SKM-1 treated with dmso at 0.1 percent for 144 hours (cell line): ENCODE measurements at regions not wholly inside any gene's neighbourhood (a gene's known extent, or its start where the extent isn't known, plus 50 kb on each side); places are given as distances from the start of the nearest gene placed in this dataset.
"Not testable (repeated sequence)": the region's sequence is repeated elsewhere in the genome, so short reads cannot be mapped to it uniquely, and the experiment has no call there.

Experiments
- DNase-seq: peaks from one replicate; lab custom pipeline; 2025; ENCODE audit not compliant: unreplicated experiment; lab: John Stamatoyannopoulos, UW

- DNase-seq = no peak
Measured at GRCh38 chr4:144799486-144799885, 153.5 kb downstream of the HHIP start.

- DNase-seq = no peak
Measured at GRCh38 chr4:144801731-144802130, 155.8 kb downstream of the HHIP start.

- DNase-seq = no peak
Measured at GRCh38 chr4:144808034-144808433, 162.1 kb downstream of the HHIP start.

DNA sequence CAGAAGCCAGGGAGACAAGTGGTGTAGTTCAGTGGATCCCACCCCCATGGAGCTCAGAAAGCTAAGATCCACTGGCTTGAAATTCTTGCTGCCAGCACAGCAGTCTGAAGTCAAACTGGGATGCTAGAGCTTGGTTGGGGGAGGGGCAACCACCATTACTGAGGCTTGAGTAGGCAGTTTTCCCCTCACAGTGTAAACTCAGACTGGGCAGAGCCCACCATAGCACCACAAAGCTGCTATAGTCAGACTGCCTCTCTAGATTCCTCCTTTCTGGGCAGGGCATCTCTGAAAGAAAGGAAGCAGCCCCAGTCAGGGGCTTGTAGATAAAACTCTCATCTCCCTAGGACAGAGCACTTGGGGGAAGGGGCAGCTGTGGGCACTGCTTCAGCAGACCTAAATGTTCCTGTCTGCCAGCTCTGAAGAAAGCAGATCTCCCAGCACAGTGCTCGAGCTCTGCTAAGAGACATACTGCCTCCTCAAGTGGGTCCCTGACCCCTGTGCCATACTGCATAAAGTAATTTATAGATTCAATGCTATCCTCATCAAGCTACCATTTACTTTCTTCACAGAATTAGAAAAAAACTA lies 163.2 kb downstream of the HHIP start:
- DNase-seq = no peak

GRCh38 chr4:144816668-144817067 lies 170.7 kb downstream of the HHIP start:
- DNase-seq = no peak

- no peak for DNase-seq
Measured at GRCh38 chr4:144817081-144817480, 171.1 kb downstream of the HHIP start.

GRCh38 chr4:144818136-144818535 lies 172.2 kb downstream of the HHIP start:
- DNase-seq = no peak

- DNase-seq = no peak
Measured at GRCh38 chr4:144819591-144819990, 173.6 kb downstream of the HHIP start.

DNA sequence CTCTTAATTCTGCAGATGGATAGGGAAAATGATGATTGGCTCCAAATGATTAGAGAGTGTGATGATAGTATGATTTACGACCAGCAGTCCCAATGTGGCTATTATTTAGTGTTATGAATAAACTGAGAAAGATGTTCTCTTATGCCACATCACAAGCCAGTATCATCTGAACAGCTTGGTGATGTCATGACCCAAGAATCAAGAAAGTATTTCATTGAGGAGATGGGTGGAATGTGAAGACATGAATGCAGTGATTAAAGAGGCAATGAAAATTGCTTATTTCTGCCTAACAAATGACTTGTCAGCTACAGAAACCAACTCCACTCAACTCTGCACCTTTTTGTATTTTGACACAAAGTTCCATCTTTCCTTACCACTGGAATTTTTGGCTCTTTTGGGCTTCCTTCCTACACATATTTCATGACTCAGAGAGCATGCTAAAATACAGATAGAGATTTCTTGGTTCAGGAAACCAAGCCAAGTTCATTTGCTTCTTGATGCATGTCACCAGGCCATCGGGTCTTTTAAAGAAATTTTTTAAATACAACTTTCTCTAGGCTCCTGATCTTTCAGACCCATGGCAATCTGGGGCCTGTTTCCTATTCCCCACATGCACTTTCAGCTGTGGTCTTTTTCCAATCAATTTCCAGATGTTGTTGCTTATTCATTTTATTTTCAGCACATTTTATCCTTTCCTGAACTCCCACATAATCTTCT lies 174.2 kb downstream of the HHIP start:
- DNase-seq = no peak

DNA sequence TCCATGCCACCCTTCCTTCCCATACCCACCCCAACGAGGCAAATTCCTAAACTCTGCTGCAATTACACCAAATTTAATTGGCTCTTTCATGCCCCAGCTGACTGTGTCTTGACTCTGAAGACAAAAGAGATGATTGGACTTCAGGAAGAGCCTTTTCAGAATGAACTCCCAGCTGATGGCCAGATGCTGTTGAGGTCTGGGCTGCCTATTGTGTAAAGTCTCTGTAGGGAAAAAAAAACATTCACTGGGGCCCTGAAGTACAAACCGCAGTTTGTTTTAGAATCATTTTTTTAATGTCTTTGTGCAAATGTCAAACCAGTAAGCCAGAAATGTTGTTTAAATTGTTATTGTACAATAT lies 174.8 kb downstream of the HHIP start:
- no peak for DNase-seq

DNA sequence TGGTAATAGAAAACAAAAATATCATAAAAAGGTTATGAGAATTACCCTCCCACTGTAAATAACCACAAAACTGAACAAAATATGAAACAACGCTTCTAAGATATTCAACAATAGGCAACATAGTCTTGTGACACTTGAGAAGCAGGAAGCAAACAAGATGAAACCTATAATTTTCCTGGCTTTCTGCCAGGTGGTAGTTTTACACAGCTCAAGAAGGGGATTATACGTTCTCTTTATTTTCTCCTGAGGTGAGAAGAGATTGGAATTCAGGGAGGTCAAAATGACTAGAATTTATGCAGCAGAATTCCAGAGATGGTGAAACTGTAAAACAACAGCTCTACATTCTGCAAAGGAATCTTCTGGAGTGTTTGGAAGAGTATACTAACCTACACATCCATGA lies 186.0 kb downstream of the HHIP start:
- no peak for DNase-seq

GRCh38 chr4:144845411-144845810 lies 199.5 kb downstream of the HHIP start:
- DNase-seq = no peak

DNA sequence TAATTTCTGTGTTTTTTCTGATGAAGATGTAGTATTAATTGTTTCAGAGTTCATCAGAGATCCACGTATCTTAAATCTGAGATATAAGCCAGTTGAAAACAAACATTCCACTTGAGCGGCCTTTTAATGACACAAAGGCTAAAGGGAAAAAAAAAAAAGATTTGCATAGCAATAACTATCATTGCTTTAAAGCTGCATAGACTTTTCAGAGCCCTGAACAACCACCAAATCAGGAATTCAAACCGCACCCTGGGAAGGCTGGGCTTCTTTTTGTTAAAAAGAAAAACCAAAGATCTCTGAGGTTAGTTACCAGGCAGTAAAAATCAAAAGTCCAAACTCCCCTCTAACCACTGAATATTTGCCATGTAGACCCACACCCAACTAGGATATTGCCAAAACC lies 206.0 kb downstream of the HHIP start:
- DNase-seq = no peak

DNA sequence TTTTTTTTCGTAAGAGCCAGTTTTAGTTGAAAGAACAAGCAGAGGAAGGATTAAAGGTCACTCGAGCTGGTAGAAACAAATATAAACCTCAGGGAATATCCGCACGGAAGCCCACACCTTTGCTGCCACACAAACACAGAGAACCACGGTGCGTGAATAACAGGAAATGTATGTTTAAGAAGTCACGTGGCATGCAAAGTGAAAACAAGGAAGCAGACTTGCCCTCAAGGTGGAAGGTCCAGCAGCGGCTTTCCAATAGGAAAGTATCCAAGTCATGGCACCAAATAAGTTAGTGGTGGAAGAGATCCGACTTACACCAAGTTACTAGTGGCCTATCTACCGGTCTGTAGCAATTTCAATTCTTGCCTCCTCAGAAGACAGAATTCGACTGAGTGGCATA lies 215.5 kb downstream of the HHIP start:
- DNase-seq = no peak

DNA sequence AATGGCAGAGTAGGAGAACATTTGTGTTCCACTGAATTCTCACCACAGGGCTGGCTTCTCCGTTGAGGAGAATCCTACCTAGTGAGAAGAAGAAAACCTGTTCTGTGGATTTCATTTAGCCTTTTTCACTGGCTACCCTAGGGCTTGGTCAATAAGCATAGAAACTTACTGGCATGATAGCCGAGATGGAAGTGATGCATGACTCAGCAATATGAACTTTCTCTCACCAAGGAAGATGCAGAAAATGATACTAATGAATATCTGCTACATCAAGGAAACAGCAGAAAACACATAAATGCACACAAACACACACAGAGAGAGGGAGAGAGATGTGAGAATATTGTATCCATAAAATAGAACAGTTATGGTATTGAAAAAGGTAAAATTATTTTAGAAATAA lies 216.3 kb downstream of the HHIP start:
- DNase-seq = no peak

DNA sequence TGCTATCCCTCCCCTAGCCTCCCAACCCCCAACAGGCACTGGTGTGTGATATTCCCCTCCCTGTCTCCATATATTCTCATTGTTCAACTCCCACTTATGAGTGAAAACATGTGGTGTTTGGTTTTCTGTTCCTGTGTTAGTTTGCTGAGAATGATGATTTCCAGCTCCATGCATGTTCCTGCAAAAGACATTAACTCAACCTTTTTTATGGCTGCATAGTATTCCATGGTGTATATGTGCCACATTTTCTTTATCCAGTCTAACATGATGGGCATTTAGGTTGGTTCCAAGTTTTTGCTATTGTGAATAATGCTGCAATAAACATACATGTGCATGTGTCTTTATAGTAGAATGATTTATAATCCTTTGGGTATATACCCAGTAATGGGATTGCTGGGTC lies 218.9 kb downstream of the HHIP start:
- not testable (repeated sequence) for DNase-seq

- no peak for DNase-seq
Measured at GRCh38 chr4:144868309-144868708, 222.4 kb downstream of the HHIP start.

- DNase-seq = no peak
Measured at GRCh38 chr4:144872508-144873225, 225.3 kb downstream of the ANAPC10 start.

- no peak for DNase-seq
Measured at GRCh38 chr4:144873226-144873990, 224.6 kb downstream of the ANAPC10 start.

DNA sequence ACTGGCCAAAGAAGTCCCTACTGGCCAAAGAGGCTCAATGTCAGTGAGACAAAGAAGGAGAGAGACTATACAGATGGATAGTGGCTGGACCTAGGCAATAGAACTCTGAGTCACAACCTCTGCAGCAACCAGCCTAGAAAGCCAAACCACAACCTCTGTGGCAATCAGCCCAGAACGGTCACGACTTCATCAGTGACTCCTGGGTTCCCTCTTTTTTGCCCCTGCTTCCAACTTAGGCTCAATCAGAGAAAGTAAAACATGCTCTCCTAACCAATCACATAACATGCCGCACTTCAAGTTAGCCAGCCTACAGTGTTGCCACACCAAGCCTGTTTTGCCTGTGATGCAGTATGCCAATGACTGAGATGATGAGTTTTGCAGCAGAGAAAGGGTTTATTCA lies 203.4 kb downstream of the ANAPC10 start:
- peak; percentile 92 for DNase-seq

GRCh38 chr4:144899393-144899792 lies 198.6 kb downstream of the ANAPC10 start:
- no peak for DNase-seq

- no peak for DNase-seq
Measured at GRCh38 chr4:144901141-144901540, 196.9 kb downstream of the ANAPC10 start.
